ENCODE measurements at regions not wholly inside any gene's neighbourhood (a gene's known extent, or its start where the extent isn't known, plus 50 kb on each side); places are given as distances from the start of the nearest gene placed in this dataset.
"Not testable (repeated sequence)": the region's sequence is repeated elsewhere in the genome, so short reads cannot be mapped to it uniquely, and the experiment has no call there.

DNA sequence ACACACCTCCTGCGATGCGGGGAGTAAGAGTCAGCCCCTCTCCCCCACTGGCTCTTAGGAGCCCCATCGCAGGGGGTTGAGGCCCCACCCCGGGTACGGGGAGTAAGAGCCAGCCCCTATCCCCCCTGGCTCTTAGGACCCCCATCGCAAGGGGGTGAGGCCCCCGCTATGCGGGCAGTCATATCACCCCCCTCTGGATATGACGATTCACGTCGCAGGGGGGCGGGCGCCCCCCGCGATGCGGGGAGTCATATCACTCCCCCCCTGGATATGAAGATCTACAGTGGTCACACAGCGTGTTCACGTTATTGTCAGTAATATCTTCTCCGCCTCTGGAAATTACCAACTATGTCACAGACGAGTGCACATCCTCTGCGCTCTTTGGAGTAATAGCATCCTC lies 61.1 kb downstream of the DEFB131A start:
- DNase-seq: not testable (repeated sequence)

DNA sequence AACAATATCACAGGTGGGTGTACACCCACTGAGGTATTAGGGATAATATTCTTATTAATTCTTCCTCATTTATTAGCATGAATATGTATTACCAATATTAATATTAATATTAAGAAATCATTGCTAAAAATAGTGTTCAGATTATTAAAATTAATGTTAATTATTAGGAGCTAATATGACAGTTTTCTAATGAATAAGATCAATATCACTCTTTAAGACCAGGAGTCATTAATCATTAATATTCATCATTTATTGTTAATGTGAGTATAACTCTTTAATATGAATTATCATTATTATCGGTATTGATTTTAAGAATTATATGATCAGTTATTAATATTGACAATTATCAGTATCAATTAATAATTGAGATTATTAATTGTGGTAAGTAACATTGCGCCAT lies 62.5 kb downstream of the DEFB131A start:
- DNase-seq: not testable (repeated sequence)

DNA sequence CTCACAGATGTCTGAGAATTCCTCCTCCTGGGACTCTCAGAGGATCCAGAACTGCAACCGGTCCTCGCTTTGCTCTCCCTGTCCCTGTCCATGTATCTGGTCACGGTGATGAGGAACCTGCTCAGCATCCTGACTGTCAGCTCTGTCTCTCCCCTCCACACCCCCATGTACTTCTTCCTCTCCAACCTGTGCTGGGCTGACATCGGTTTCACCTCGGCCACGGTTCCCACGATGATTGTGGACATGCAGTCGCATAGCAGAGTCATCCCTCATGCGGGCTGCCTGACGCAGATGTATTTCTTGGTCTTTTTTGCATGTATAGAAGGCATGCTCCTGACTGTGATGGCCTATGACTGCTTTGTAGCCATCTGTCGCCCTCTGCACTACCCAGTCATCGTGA lies 68.7 kb downstream of the DEFB131A start:
- DNase-seq: not testable (repeated sequence)

DNA sequence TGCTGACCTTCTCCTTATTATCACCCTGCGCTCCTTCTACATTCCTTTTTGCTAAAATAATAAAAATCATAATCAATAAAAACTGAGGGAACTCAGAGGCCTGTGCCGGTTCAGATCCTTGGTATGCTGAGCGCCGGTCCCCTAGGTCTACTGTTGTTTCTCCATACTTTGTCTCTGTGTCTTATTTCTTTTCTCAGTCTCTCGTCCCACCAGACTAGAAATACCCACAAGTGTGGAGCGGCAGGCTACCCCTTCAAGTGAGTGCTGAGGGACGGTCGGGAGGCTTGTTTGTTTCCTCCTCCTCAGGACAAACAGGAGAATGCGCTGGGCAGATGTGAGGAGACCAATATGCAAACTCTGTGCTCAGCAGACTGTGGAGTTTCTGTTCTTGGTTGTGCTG lies 75.4 kb downstream of the DEFB131A start:
- DNase-seq: not testable (repeated sequence)

DNA sequence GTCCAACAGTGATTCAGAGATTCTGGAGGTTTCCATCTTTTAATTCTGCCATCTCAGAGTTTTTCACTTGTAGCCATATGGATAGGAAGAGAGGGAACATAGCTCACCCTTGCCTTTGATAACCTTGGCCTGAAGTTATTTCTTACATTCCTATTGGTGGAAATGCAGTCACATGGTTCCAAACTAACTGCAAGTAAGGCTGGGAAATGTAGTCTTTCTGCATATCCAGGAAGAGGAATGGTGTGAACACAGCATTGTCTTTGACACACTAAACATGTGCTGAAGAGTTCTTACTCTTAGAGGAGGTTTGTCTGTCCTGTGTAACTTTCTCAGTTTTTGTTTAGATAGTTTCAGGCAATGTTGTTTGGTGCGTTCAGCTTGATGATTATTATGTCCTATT lies 78.7 kb downstream of the DEFB131A start:
- not testable (repeated sequence) for DNase-seq

DNA sequence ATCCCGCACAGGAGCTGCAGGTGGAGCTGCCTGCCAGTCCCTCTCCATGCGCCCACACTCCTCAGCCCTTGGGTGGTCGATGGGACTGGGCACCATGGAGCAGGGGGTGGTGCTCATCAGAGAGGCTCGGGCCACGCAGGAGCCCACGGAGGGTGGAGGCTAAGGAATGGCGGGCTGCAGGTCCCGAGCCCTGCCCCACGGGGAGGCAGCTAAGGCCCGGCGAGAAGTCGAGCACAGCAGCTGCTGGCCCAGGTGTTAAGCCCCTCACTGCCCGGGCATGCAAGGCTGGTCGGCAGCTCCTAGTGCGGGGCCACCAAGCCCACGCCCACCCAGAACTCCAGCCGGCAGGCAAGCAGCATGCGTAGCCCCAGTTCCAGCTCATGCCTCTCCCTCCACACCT lies 80.2 kb downstream of the DEFB131A start:
- DNase-seq: not testable (repeated sequence)

DNA sequence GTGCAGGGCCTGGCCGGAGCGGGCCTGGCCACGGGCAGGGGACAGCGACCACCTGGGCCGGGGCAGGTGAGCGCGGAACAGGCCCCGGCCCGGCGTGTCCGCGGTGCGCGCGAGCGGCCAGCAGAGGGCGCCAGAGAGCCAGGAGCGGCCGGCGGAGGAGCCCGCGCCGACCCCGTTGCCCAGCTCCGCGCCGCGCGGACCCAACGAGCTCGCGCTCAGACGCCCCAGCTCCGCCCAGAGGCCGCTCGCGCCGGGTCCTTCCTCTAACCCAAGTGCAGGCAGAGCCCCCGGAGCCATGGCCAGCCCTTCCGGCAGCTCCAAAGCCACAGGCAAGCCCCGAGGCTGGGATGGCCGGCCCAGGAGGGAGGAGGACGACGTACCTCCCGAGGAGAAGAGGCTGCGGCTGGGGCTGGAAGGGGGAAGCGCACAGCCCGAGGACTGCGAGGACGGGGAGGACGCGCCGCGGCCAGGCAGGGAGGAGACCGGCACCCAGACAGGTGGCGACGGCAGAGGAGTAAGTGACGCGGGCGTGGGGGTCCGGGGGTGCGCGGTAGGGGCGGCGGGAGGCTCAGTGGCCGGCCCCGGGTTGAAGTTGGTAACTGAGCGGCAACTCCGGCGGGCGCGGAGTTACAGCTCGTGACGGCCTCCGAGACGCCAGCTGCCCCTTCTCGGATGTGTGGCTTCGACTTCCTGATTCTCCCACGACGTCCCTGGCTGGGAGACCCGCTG lies 88.1 kb downstream of the DEFB131A start:
- DNase-seq: peak in 1 of 2 donors; percentile 57

DNA sequence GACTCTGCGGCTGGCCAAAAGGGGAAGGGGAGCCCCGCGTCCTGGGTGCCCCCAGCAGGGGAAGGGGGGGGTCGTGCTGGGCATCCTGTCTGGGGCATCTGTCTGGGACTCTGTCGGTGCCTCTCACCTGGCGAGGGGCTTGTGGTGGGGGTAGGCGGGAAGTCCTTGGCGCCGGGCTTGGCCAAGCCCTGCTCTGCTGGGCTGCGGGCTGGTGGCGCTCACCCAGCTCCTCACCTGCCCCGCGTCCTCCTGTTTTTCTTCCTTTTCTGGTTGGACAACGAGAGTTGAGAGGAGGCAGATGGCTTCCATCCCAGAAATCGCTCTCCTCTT lies 88.6 kb downstream of the DEFB131A start:
- not testable (repeated sequence) for DNase-seq

DNA sequence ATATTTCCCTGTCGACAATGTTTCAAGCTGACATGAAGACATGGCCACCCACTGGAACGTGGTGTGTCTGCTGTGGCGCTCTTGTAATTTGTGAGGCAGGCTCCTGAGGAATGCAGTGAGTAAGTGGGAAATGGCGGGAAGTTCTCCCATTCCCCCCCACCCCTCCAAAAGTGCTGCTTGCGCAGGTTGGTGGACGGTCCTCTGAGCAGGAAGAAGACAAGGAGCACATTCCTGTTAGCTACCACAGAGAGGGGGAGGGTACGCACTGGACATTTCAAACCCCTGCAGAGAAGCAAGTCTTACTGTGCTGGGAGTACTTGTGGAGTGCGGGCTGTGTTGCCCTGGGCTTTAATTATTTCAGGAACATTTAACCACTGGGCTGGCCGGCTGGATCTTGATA lies 92.9 kb downstream of the DEFB131A start:
- not testable (repeated sequence) for DNase-seq

DNA sequence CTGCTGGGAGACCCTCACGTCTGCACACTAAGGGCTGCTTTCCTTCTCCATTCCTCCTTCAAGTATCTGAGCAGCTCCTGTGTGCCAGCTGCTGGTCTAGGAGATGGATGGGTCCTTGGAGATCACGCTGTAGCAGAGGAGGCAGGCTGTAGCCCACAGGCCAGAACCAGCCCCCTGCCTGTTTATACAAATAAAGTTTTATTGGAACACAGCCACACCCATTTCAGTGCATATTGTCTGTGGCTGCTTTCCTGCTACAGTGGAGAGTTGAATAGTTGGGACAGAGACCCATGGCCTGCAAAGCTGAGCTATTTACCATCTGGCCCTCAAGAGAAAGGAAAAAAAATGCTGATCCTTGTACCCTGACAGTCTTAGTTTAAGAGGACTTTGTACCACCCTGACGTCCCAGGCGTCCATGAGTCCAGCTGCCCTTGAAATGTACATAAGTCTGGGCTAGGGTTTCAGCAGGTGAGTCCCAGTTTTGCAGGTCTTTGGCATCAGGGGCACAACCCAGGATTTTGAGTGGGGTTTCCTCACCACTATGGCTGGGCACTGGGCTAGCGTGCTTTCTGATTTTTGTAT lies 95.8 kb downstream of the DEFB131A start:
- not testable (repeated sequence) for DNase-seq

DNA sequence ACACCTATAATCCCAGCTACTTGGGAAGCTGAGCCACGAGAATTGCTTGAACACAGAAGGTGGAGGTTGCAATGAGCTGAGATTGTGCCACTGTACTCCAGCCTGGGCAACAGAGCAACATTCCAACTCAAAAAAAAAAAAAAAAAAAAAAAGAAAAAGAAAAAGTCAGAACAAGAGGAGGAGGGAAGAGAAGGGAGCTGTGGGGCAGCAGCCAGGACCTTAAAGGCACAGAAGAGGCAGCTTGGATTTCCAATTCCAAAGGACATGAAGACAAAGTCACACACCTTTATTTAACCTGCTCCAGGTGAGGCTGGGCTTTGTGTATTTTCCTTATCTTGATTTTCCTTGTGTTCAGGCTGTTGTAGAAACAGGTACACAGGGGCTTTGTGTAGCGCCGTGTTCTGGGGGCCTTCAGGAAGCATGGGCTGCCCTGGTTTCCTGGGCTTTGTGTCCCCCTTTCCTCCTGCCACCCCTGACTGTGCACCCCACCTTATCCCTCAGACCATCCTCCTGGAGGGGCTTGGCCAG lies 97.2 kb downstream of the DEFB131A start:
- DNase-seq: not testable (repeated sequence)

DNA sequence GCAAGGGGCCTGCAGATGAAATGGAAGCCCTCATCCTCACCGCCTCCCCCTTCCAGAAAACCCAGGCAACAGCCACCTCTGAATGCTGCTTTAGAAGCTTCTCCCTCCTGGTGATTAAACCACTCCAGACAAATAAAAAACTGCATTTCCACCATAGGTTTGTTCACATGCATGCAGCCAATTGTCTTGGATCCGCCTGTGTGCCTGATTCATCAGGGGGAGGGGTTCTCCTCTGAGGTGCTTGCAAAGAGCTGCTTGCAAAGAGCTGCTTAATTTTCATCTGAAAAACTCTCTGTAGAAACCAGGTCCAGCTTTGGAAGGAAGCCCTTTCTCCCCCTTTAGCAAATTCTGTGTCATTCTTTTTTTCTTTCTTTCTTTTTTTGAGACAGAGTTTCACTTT lies 100.6 kb downstream of the DEFB131A start:
- DNase-seq: peak in 1 of 2 donors; percentile 49

DNA sequence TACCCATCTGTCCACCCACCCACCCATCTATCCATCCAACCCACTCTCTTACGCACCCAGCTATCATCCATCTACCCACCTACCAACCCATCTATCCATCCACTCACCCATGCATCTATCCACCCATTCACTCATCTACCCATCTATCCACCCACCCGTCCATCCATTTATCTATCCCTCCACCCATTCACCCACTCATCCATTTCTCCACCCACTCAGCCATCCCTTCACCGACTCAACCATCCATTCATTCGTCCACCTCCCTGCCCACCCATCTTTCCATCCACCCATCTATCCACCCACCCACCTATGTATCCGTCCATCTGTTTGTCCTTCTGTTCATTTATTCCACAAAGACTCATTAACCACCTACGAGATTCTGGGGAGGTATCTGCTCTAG lies 103.3 kb downstream of the DEFB131A start:
- not testable (repeated sequence) for DNase-seq

DNA sequence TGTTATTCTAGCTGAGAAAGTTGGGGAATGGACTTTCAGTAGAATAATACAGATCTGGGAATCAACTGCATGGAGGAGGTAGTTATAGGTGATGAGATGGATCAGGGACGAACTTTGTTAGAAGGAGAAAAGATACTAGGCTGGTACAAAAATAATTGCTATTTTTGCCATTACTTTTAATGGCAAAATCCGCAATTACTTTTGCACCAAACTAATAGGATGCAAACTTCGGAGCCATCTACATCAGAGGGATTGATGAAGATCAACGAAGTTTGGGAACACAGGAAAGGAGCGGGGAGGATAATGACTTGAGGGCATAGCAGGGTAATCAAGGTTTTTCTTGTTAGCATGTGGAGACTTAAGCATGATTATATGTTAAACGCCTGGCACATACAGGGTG lies 111.9 kb downstream of the DEFB131A start:
- not testable (repeated sequence) for DNase-seq

DNA sequence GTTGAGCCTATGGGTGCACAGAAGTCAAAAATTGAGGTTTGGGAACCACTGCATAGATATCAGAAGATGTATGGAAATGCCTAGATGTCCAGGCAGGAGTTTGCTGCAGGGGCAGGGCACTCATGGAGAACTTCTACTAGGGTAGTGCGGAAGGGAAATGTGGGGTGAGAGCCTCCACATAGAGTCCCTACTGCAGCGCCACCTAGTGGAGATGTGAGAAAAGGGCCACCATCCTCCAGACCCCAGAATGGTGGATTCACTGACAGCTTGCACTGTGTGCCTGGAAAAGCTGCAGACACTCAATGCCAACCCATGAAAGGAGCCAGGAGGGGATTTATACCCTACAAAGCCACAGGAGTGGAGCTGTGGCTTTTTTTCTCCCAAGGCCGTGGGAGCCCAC lies 133.7 kb downstream of the DEFB131A start:
- not testable (repeated sequence) for DNase-seq

DNA sequence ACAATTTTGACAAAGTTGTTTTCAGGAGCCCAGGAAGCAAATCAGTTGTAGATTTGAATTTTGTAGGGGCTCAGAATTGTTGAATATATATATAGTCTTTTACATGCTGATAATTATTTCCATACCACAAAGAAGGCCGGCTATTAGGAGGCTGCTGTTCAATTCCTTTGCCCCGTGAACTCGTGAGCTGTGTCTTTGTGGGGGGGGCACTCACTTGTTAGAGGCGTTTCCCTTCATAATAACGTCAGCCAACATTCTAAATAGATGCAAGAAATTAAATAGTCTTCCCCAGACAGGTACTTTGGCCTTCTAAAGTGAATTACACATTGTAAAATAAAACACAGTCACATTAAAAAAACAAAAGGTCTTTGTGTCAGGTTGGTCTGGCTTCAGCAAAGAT lies 138.7 kb downstream of the DEFB131A start:
- DNase-seq: not testable (repeated sequence)

DNA sequence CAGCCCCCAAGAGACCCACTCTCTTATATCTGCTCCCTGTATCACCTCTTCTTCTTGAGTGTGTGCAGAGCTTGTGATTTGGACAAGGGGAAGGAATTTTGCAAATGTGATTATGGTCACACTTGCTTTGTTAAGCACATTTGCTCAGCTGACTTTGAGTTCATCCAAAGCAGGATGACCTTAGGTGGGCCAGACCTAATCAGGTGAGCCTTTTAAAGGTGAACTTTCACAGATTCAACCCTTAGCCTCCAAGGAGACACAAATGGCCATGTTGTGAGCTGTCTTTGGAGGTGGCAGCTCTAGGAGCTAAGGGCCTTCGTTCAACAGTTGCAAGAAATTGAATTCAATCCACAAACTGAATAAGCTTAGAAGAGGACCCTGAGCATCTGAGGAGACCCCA lies 147.8 kb downstream of the DEFB131A start:
- DNase-seq: no peak

DNA sequence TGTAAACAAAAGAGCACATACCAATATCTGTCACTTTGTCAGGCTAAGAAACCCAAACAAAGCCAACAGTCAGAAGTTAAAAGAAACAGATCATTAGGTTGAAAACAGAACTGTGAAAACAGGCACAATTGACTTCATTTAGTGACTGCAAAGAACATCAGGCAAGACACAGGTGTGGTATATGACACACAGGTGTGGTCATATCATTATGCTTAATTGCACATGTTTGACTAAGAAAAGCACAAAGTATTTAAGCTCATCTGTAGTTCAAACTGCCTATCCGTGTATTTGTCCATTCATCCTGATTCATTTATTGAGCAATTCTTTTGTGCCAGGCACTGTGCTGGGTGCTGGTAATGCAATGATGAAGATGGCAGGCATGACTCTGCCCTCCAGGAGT lies 150.7 kb downstream of the DEFB131A start:
- DNase-seq: no peak

DNA sequence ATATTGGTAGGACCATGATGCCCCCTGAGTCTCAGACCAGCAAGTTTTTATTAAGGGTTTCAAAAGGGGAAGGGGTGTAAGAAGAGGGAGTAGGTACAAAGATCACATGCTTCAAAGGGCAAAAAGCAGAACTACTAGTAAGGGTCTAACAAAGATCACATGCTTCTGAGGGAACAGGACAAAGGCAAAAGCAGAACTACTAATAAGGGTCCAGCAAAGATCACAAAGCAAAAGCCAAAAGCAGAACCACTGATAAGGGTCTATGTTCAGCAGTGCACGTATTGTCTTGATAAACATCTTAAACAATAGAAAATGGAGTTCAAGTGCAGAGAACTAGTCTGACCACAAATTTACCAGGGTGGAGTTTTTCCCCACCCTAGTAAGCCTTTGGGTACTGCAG lies 151.3 kb downstream of the DEFB131A start:
- not testable (repeated sequence) for DNase-seq

DNA sequence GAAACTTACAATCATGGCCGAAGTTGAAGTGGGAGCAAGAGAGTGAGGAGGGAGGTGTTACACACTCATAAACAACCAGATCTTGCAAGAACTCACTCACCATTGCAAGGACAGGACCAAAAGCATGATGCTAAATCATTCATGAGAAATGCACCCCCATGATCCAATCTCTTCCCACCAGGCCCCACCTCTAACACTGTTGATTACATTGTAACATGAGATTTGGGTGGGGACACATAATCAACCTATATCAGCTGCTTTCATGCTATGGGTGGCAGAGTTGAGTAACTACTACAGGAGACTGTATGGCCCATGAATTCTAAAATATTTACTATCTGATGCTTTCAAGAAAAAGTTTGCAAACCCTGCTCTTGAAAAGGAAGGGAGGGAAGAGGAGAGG lies 155.1 kb downstream of the DEFB131A start:
- no peak for DNase-seq

DNA sequence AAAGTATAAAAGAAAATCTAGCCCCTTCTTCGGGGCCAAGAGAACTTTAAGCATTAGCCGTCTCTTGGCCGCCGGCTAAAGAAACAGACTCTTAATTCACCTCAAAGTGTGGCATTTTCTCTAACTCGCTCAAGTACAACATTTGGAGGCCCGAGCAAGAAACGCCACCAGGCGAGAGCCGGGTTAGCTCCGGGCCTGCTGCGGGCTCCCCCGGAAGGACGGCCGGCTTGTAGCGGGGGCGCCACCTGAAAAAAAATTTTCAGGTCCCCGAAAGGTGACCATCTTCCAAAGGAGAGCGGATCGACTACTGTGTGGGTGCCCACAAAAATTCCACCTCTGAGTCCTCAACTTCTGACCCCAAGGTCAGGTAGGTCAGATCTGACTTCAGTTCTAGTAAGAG lies 156.0 kb downstream of the DEFB131A start:
- DNase-seq: no peak

DNA sequence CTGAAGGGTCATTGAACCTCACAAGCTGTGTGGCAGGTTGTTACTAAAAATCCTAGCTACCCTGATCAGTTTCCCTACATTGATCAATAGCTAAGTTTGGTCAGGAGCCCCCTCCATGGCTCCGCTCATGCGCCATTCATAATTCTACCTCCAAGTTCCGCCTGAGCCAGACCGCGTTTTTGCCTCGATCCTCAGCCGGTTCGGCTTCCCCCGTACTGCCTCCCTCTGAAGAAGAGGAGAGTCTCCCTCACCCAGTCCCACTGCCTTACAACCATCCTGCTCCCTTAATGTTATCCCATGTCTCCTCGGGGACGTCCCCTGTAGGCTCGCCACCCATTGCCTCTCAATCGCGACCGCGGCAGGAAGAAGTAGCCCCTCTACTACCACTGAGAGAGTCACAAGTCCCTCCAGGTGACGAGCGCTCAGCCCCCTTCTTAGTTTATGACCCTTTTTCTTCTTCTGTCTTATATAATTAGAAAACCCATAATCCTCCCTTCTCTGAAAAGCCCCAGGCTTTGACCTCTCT lies 158.2 kb downstream of the DEFB131A start:
- no peak for DNase-seq

DNA sequence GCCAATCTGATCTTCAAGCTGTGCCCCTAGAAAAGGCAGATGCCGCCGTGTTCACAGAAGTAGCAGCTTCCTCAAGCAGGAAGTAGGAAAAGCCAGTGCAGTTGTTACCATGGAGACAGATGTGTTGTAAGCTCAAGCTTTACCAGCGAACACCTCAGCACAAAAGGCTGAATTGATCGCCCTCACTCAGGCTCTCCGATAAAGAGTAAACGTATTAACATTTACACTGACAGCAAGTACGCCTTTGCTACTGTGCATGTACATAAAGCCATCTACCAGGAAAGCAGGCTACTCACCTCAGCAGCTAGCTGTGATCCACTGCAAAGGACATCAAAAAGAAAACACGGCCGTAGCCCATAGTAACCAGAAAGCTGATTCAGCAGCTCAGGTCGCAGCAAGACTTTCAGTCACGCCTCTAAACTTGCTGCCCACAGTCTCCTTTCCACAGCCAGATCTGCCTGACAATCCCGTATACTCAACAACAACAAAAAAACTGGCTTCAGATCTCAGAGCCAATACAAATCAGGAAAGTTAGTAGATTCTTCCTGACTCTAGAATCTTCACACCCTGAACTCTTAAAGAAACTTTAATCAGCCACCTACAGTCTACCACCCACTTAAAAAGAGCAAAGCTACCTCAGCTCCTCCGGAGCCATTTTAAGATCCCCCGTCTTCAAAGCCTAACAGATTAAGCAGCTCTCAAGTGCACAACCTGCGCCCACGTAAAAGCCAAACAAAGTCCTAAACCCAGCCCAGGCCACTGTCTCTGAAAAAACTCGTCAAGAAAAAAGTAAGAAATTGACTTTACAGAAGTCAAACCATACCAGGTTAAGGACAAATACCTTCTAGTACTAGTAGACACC lies 160.0 kb downstream of the DEFB131A start:
- DNase-seq: not testable (repeated sequence)
